Upper lobe of left lung (tissue), 6 donors: ENCODE measurements at regions not wholly inside any gene's neighbourhood (a gene's known extent, or its start where the extent isn't known, plus 50 kb on each side); places are given as distances from the start of the nearest gene placed in this dataset.
"Not testable (repeated sequence)": the region's sequence is repeated elsewhere in the genome, so short reads cannot be mapped to it uniquely, and the experiment has no call there.

Experiments
- ATAC-seq, 2 donors: fragments of 200-7000 bp; cut with Tn5 transposase; one replicate each; pipeline ENCODE4 v1.9.1; 2022; ENCODE audit warnings: mild to moderate bottlenecking in 2 of 2, moderate library complexity in 2 of 2; ENCODE audit not compliant: low FRiP score in 2 of 2
- DNase-seq, 2 donors: peaks; one replicate each; pipeline ENCODE4 v3.0.0-alpha.2; 2019 to 2020
- H3K27ac ChIP-seq, 4 donors: fragments of 200-600 bp; sonication (generic); one replicate each; pipeline ENCODE4 v1.5.1; 2016 to 2019
- H3K27me3 ChIP-seq, 4 donors: fragments of 200-600 bp; sonication (generic); one replicate each; pipeline ENCODE4 v1.5.1; 2017 to 2019
- H3K36me3 ChIP-seq, 4 donors: fragments of 200-600 bp; sonication (generic); one replicate each; pipeline ENCODE4 v1.5.1; 2016 to 2019
- H3K4me1 ChIP-seq, 4 donors: fragments of 200-600 bp; sonication (generic); one replicate each; pipeline ENCODE4 v1.5.1; 2018 to 2019
- H3K4me3 ChIP-seq, 4 donors: fragments of 200-600 bp; sonication (generic); one replicate each; pipeline ENCODE4 v1.5.1; 2017 to 2019; ENCODE audit warnings: mild to moderate bottlenecking in 2 of 4, moderate library complexity in 1 of 4
- H3K9me3 ChIP-seq, 4 donors: fragments of 200-600 bp; sonication (generic); one replicate each; pipeline ENCODE4 v1.5.1; 2018 to 2019
- EP300 ChIP-seq, 4 donors: sonication (generic); formaldehyde crosslinking; IDR thresholded peaks; one replicate each; pipeline ENCODE4 v1.5.1; 2017; ENCODE audit warnings: antibody characterized with exemption in 4 of 4, control low read depth in 2 of 4
- POLR2A ChIP-seq, 4 donors: fragments of 450-650 bp; IDR thresholded peaks; one replicate each; pipeline ENCODE4 v1.5.1; 2016 to 2017; ENCODE audit warnings: antibody characterized with exemption in 4 of 4, mild to moderate bottlenecking in 2 of 4
- POLR2AphosphoS5 ChIP-seq, 2 donors: sonication (generic); formaldehyde crosslinking; IDR thresholded peaks; one replicate each; pipeline ENCODE4 v1.5.1; 2017; ENCODE audit warnings: antibody characterized with exemption in 2 of 2
- WGBS, 2 donors: methylation state at CpG; one replicate each; pipeline ENCODE4 v1.1.5; 2017 to 2018; 5-methylcytosine and 5-hydroxymethylcytosine counted together
- TF ChIP-seq, protein P1 (sequence below), 6 experiments: fragments of 450-650 bp in 4 of 6; fragments of 200-600 bp in 2 of 6; sonication (generic) in 2 of 6; IDR thresholded peaks; one replicate each; pipeline ENCODE4 v1.5.1; 2016 to 2019; ENCODE audit warnings: antibody characterized with exemption in 6 of 6
- donor health status: DM: no; HTN: no; CAD: no; lungs with moderate emphysema.
- donor health status: DM: no; HTN: yes; CAD: no; lungs with severe emphysema.

DNA sequence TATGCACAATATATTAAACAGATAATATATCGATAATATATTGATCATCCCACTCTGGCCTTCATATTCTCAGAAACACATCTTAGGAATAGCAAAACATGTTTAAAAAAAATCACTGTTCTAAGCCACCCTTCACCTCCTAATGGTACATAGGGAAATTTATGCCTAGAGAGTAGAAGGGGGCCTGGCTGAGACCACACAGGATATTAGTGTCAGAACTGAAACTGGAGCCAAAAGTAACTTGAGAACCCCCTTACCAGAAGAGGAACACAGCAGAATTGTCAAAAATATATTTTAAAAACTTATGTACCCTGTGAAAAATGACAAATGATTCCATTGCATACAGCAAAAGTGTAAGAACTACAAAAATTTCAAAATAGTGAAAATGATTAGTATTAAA is 173.1 kb downstream of the VSIG4 start:
- no peaks in the 10 kb centered on the region for H3K9me3 ChIP-seq
- no peaks in the 10 kb centered on the region for H3K36me3 ChIP-seq
- H3K4me3 ChIP-seq, result no peak overlapping the region
- no peak for ATAC-seq
- 81 to 100% methylated on average over 1 of the region's 1 CpG for WGBS, 2 donors
- H3K27ac ChIP-seq, result no peak overlapping the region
- DNase-seq, result no peak
- TF ChIP-seq POLR2A (IDR thresholded peaks at IDR 0.05), result no peak
- H3K27me3 ChIP-seq, result no peaks in the 10 kb centered on the region
- no peaks in the 10 kb centered on the region for H3K4me1 ChIP-seq

DNA sequence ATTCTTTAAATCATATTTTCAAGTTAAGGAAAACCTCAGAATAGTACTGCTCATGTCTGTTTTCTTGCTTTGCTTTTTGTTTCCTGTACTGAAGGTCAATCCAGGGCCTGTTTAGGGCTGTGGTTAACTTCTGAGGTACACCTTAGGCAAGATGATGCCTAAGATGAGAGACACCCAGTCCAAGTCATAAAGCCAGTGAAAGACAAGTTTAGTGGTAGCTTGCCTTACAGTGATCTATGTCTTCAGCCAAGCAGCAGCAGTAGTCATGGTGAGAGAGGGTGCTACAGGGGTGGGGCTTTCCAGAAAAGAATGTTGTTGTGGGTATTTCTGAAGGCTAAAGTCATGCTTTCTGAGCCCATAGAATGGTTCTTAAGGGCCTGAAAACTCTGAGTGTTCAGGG is 173.7 kb downstream of the VSIG4 start:
- Histone ChIP-seq H3K4me3 (no peak overlapping the region), H3K27ac (no peak overlapping the region), H3K27me3 (no peaks in the 10 kb centered on the region), H3K36me3 (no peaks in the 10 kb centered on the region), H3K9me3 (no peaks in the 10 kb centered on the region), H3K4me1 (no peaks in the 10 kb centered on the region)
- DNase-seq, result no peak
- no peak for TF ChIP-seq POLR2AphosphoS5 (IDR thresholded peaks at IDR 0.05)
- TF ChIP-seq, protein P1, sequence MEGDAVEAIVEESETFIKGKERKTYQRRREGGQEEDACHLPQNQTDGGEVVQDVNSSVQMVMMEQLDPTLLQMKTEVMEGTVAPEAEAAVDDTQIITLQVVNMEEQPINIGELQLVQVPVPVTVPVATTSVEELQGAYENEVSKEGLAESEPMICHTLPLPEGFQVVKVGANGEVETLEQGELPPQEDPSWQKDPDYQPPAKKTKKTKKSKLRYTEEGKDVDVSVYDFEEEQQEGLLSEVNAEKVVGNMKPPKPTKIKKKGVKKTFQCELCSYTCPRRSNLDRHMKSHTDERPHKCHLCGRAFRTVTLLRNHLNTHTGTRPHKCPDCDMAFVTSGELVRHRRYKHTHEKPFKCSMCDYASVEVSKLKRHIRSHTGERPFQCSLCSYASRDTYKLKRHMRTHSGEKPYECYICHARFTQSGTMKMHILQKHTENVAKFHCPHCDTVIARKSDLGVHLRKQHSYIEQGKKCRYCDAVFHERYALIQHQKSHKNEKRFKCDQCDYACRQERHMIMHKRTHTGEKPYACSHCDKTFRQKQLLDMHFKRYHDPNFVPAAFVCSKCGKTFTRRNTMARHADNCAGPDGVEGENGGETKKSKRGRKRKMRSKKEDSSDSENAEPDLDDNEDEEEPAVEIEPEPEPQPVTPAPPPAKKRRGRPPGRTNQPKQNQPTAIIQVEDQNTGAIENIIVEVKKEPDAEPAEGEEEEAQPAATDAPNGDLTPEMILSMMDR (IDR thresholded peaks at IDR 0.05), result no peak
- TF ChIP-seq EP300 (IDR thresholded peaks at IDR 0.05), result no peak
- TF ChIP-seq POLR2A (IDR thresholded peaks at IDR 0.05), result no peak
- ATAC-seq, result no peak

- Histone ChIP-seq H3K36me3 (no peaks in the 10 kb centered on the region), H3K4me1 (no peaks in the 10 kb centered on the region), H3K9me3 (no peaks in the 10 kb centered on the region), H3K27ac (no peak overlapping the region), H3K4me3 (no peak overlapping the region), H3K27me3 (no peaks in the 10 kb centered on the region)
- ATAC-seq (no peak), DNase-seq (no peak)
- TF ChIP-seq EP300 (IDR thresholded peaks at IDR 0.05) (no peak), POLR2AphosphoS5 (IDR thresholded peaks at IDR 0.05) (no peak), POLR2A (IDR thresholded peaks at IDR 0.05) (no peak)
- TF ChIP-seq, protein P1 (IDR thresholded peaks at IDR 0.05), result no peak
- WGBS, 2 donors, result 72 to 76% methylated on average over 2 to 5 of the region's 5 CpGs
Measured at GRCh38 chrX:65862638-65863037, 177.2 kb downstream of the VSIG4 start.

- no peaks in the 10 kb centered on the region for H3K36me3 ChIP-seq
- H3K27me3 ChIP-seq, result no peaks in the 10 kb centered on the region
- DNase-seq (no peak), ATAC-seq (no peak)
- H3K4me3 ChIP-seq, result no peak overlapping the region
- peaks cover 0 to 5% (median 0%) of the 10 kb centered on the region in 4 donors for H3K9me3 ChIP-seq
- H3K27ac ChIP-seq, result no peak overlapping the region
- H3K4me1 ChIP-seq, result no peaks in the 10 kb centered on the region
- TF ChIP-seq, protein P1 (IDR thresholded peaks at IDR 0.05), result no peak
- TF ChIP-seq POLR2AphosphoS5 (IDR thresholded peaks at IDR 0.05) (no peak), POLR2A (IDR thresholded peaks at IDR 0.05) (no peak), EP300 (IDR thresholded peaks at IDR 0.05) (no peak)
Measured at GRCh38 chrX:65859299-65859698, 180.6 kb downstream of the VSIG4 start.

- not testable (repeated sequence) for H3K9me3 ChIP-seq, H3K27me3 ChIP-seq, H3K27ac ChIP-seq, DNase-seq, H3K4me1 ChIP-seq, ATAC-seq, H3K4me3 ChIP-seq, H3K36me3 ChIP-seq
- WGBS, 2 donors, result 60 to 76% methylated on average over 1 of the region's 1 CpG
Measured at GRCh38 chrX:65854437-65854836, 185.4 kb downstream of the VSIG4 start.

- H3K27me3 ChIP-seq, H3K27ac ChIP-seq, H3K4me1 ChIP-seq, ATAC-seq, H3K36me3 ChIP-seq, H3K4me3 ChIP-seq, DNase-seq, H3K9me3 ChIP-seq: not testable (repeated sequence)
- WGBS, 2 donors, result 85 to 100% methylated on average over 1 of the region's 1 CpG
Measured at GRCh38 chrX:65851306-65851705, 183.9 kb downstream of the MSN start.

DNA sequence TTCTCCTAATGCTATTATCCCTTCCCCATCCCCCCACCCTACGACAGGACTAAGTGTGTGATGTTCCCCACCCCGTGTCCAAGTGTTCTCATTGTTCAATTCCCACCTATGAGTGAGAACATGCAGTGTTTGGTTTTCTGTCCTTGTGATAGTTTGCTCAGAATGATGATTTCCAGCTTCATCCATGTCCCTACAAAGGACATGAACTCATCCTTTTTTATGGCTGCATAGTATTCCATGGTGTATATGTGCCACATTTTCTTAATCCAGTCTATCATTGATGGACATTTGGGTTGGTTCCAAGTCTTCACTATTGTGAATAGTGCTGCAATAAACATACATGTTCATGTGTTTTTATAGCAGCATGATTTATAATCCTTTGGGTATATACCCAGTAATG is 183.4 kb downstream of the MSN start:
- not testable (repeated sequence) for H3K27ac ChIP-seq, ATAC-seq, DNase-seq, H3K4me3 ChIP-seq, H3K9me3 ChIP-seq, H3K36me3 ChIP-seq, H3K27me3 ChIP-seq, H3K4me1 ChIP-seq
- WGBS, 2 donors, result 80 to 88% methylated on average over 2 of the region's 2 CpGs
